Heart left ventricle (tissue), 16 donors: ENCODE measurements at regions not wholly inside any gene's neighbourhood (a gene's known extent, or its start where the extent isn't known, plus 50 kb on each side); places are given as distances from the start of the nearest gene placed in this dataset.
"Not testable (repeated sequence)": the region's sequence is repeated elsewhere in the genome, so short reads cannot be mapped to it uniquely, and the experiment has no call there.

Source experiments
- ATAC-seq, 4 donors: fragments of 200-7000 bp; cut with Tn5 transposase; one replicate each; pipeline ENCODE4 v1.9.1; 2020 to 2022; ENCODE audit warnings: moderate library complexity in 4 of 4, mild to moderate bottlenecking in 3 of 4, moderate number of reproducible peaks in 1 of 4
- DNase-seq, 5 donors: peaks; one replicate each; pipeline ENCODE4 v3.0.0-alpha.2; 2020
- H3K27ac ChIP-seq, 12 donors: fragments of 200-600 bp; sonication (generic) in 4 of 12; one replicate each; pipeline versions ENCODE4 v1.5.0 to v1.8.0; 2016 to 2022; ENCODE audit warnings: mild to moderate bottlenecking in 2 of 12
- H3K27me3 ChIP-seq, 9 donors: fragments of 200-600 bp; sonication (generic) in 2 of 9; one replicate each; pipeline versions ENCODE4 v1.5.1 to v1.8.0; 2016 to 2022; ENCODE audit warnings: mild to moderate bottlenecking in 3 of 9
- H3K36me3 ChIP-seq, 9 donors: fragments of 200-600 bp; sonication (generic) in 2 of 9; one replicate each; pipeline versions ENCODE4 v1.5.0 to v1.8.0; 2018 to 2022; ENCODE audit warnings: mild to moderate bottlenecking in 2 of 9
- H3K4me1 ChIP-seq, 12 donors: fragments of 200-600 bp; sonication (generic) in 4 of 12; one replicate each; pipeline versions ENCODE4 v1.5.0 to v1.8.0; 2016 to 2022; ENCODE audit warnings: mild to moderate bottlenecking in 3 of 12
- H3K4me3 ChIP-seq, 12 donors: fragments of 200-600 bp; sonication (generic) in 4 of 12; one replicate each; pipeline versions ENCODE4 v1.5.0 to v1.8.0; 2017 to 2022; ENCODE audit warnings: mild to moderate bottlenecking in 9 of 12, moderate library complexity in 4 of 12
- H3K9me3 ChIP-seq, 12 donors: fragments of 200-600 bp; sonication (generic) in 4 of 12; one replicate each; pipeline versions ENCODE4 v1.5.0 to v1.8.0; 2016 to 2022; ENCODE audit warnings: mild to moderate bottlenecking in 1 of 12
- CTCF ChIP-seq, 12 donors: fragments of 200-600 bp; sonication (generic) in 4 of 12; IDR thresholded peaks; one replicate each; pipeline versions ENCODE4 v1.5.0 to v1.8.0; 2018 to 2022; ENCODE audit warnings: antibody characterized with exemption in 12 of 12, mild to moderate bottlenecking in 5 of 12
- POLR2A ChIP-seq, 2 donors: fragments of 450-650 bp; IDR thresholded peaks; one replicate each; pipeline ENCODE4 v1.6.1; 2017; ENCODE audit warnings: antibody characterized with exemption in 2 of 2, mild to moderate bottlenecking in 2 of 2, moderate library complexity in 2 of 2
- WGBS, 4 donors: extraction: QIAGEN DNeasy Blood & Tissue Kit in 2 of 4; methylation state at CpG; one replicate each; pipeline versions ENCODE4 v1.1.5 to v1.1.7; 2013 to 2018; 5-methylcytosine and 5-hydroxymethylcytosine counted together
- intact Hi-C, 10 donors: fragments of 100-400 bp; cut with DNase I; formaldehyde crosslinking; loops; one replicate each; pipeline versions ENCODE4 v1.11.1 to v1.14.2; 2022
- donor health status: ischemic (EF 13 %, LVEDD 7.1; RV severe dilation, severe dysfunction).
- donor health status: healthy with polysubstance abuse.
- donor health status: DM: no; HTN: yes; CAD: no.
- donor health status: DM: no; HTN: no; CAD: no.
- donor health status: ischemic (EF 25% LVEDD 6.9; RV normal size, moderate dysfunction).
- donor health status: ischemic (EF 25% LVEDD 5.7; RV mildly dilated, moderate dysfunction).
- donor health status: healthy.
- donor health status: DM: yes; HTN: yes; CAD: no.
- donor health status: ischemic (EF 35%, LVEDD 5.7; RV mildly dilated, moderate dysfunction).
- donor health status: nonischemic (EF 11% LVEDD 7.7; RV severe dilation, severe dysfunction).
- donor health status: DM: yes; HTN: yes; CAD: no.
- donor health status: PGD.
- donor health status: ischemic (EF 29% LVEDD 5.4; RV normal size, mild dysfunction).
- donor health status: nonischemic (EF 23%, LVEDD 6.1; RV moderate dilation, normal function).

GRCh38 chr6:15748341-15748740, 85.5 kb upstream of the DTNBP1 start:
- intact Hi-C loops: no loop called here
- ATAC-seq: no peak

GRCh38 chr6:15747354-15747883, 84.6 kb upstream of the DTNBP1 start:
- WGBS, 4 donors: 81 to 86% (median 83%) methylated on average over 2 of the region's 2 CpGs
- intact Hi-C loops: no loop called here
- DNase-seq: no peak
- H3K27ac ChIP-seq: no peak overlapping the region
- no peak overlapping the region for H3K4me3 ChIP-seq
- ATAC-seq: no peak
- H3K9me3 ChIP-seq: no peaks in the 10 kb centered on the region
- TF ChIP-seq CTCF (IDR thresholded peaks at IDR 0.05): no peak
- TF ChIP-seq POLR2A (IDR thresholded peaks at IDR 0.05): no peak
- H3K36me3 ChIP-seq: no peaks in the 10 kb centered on the region
- no peaks in the 10 kb centered on the region for H3K27me3 ChIP-seq
- H3K4me1 ChIP-seq: no peaks in the 10 kb centered on the region

More at GRCh38 chr6:15748341-15748740, 85.5 kb upstream of the DTNBP1 start:
- WGBS, 4 donors: 79 to 88% (median 85%) methylated on average over 4 of the region's 4 CpGs
- Histone ChIP-seq H3K27me3 (no peaks in the 10 kb centered on the region), H3K4me3 (no peak overlapping the region), H3K36me3 (no peaks in the 10 kb centered on the region), H3K9me3 (no peaks in the 10 kb centered on the region), H3K27ac (no peak overlapping the region), H3K4me1 (no peaks in the 10 kb centered on the region)
- no peak for TF ChIP-seq CTCF (IDR thresholded peaks at IDR 0.05)
- no peak for TF ChIP-seq POLR2A (IDR thresholded peaks at IDR 0.05)
- no peak for DNase-seq

- WGBS, 4 donors: 64 to 94% (median 83%) methylated on average over 3 of the region's 3 CpGs
- DNase-seq (no peak), ATAC-seq (no peak)
- Histone ChIP-seq H3K9me3 (no peaks in the 10 kb centered on the region), H3K36me3 (no peaks in the 10 kb centered on the region), H3K27me3 (no peaks in the 10 kb centered on the region), H3K27ac (no peak overlapping the region), H3K4me1 (no peaks in the 10 kb centered on the region), H3K4me3 (no peak overlapping the region)
- intact Hi-C loops: no loop called here
- TF ChIP-seq CTCF (IDR thresholded peaks at IDR 0.05) (no peak), POLR2A (IDR thresholded peaks at IDR 0.05) (no peak)
Observed at GRCh38 chr6:15745781-15746180, 83.0 kb upstream of the DTNBP1 start.

- no peak overlapping the region for H3K27ac ChIP-seq
- no peaks in the 10 kb centered on the region for H3K36me3 ChIP-seq
- intact Hi-C loops: no loop called here
- ATAC-seq: no peak
- 75 to 83% (median 80%) methylated on average over 4 of the region's 4 CpGs for WGBS, 4 donors
- H3K4me1 ChIP-seq: no peaks in the 10 kb centered on the region
- no peaks in the 10 kb centered on the region for H3K9me3 ChIP-seq
- no peak for DNase-seq
- H3K27me3 ChIP-seq: no peaks in the 10 kb centered on the region
- TF ChIP-seq CTCF (IDR thresholded peaks at IDR 0.05) (no peak), POLR2A (IDR thresholded peaks at IDR 0.05) (no peak)
- no peak overlapping the region for H3K4me3 ChIP-seq
Observed at GRCh38 chr6:15744818-15745402, 82.1 kb upstream of the DTNBP1 start.

- WGBS, 4 donors: 73 to 86% (median 85%) methylated on average over 1 of the region's 1 CpG
- H3K4me1 ChIP-seq, H3K36me3 ChIP-seq, H3K27me3 ChIP-seq, DNase-seq, H3K4me3 ChIP-seq, H3K27ac ChIP-seq, H3K9me3 ChIP-seq, ATAC-seq, intact Hi-C loops: not testable (repeated sequence)
Observed at GRCh38 chr6:15742013-15742412, 79.2 kb upstream of the DTNBP1 start.
